Stimulated activated CD4-positive, alpha-beta T cell treated with anti-CD3 and anti-CD28 coated beads, TNF-alpha, amount 100 ng/mL, for 24 hours (primary cell): ENCODE measurements at regions not wholly inside any gene's neighbourhood (a gene's known extent, or its start where the extent isn't known, plus 50 kb on each side); places are given as distances from the start of the nearest gene placed in this dataset.
"Not testable (repeated sequence)": the region's sequence is repeated elsewhere in the genome, so short reads cannot be mapped to it uniquely, and the experiment has no call there.

Source experiments
- DNase-seq, 3 experiments: peaks; one replicate each; pipeline ENCODE4 v3.0.0-alpha.2; 2020; ENCODE audit warnings: low read depth in 3 of 3

DNA sequence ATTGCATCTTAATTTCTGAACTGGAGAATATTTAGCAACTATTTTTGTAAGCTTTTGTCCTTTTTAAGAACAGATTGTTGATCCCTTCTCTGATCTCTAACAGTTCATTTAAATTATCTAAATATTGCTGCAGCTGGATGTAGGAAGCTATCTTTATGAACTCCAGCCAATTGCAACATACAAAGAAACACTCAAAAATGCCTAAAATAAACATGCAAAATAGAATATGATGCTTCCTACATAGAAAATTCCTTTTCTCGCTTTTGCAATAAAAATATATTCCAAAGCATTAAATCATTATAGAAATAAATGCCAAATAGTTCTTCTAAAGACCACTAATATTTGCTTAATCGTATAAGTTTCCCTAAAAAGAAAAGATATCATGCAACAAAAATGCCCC is 218.6 kb downstream of the LURAP1L start:
- DNase-seq: no peak

DNA sequence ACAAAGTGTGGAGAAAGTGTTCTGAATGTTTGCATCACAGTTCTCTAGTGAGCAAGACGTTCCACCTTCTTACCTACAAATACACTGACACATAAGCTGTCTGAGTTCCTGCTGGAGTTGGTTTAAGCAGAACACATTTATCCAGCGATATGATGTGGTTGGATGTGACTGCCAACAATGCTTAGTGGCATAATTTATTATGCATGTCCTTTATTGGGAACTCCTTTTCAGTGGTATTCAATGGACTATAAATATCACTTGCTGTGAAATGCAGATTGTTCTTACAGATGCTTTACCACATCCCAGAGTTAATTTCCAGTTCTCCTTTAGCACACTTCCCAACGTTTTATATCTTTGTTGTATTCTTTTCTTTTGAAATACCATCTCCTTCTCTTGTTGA is 222.2 kb downstream of the LURAP1L start:
- DNase-seq: no peak

DNA sequence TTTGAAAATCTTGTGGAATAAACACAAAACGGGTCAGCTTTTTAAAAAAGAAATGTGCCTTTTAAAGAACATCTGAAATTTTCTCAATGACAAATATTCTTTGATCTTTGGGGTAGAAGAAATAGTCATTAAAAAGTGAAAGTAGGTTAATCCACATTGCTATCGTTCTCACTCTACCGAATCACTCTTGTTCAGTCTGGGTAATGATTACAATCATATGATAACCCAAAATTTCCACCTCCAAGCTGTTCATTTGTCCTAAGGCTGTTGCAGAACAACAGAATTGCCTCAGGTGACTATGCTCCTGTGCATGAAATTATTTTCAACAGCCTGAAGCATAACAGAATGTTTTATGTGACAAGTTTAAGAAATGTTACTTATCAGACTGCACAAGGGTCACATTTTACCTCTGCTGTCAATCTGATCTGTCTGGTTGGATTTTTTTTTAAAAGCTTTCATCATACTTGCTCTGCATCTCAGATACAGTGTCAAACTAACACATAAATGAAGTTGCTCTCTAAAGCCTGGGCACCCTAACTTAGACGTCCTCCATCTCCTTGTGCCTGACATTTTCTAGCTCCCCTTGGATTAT is 227.3 kb downstream of the LURAP1L start:
- no peak for DNase-seq

DNA sequence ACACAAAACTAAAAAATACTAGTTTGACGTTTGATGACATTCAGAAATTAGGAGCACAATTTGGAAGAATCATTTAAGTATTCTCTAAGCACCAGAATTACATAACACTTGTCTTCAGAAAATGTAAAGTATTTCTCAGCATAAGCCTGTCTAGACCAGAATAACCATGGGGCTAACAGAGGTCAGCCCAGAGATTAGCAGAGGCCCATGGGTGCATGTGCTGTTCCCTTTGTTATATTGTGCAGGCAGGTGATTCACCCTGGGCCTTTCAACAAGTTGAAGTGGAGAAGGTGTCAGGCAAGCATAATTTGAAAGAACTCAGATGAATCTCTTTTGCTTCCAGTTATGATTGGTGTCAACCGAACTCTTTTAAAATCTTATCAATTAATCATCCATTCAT is 227.9 kb downstream of the LURAP1L start:
- no peak for DNase-seq

DNA sequence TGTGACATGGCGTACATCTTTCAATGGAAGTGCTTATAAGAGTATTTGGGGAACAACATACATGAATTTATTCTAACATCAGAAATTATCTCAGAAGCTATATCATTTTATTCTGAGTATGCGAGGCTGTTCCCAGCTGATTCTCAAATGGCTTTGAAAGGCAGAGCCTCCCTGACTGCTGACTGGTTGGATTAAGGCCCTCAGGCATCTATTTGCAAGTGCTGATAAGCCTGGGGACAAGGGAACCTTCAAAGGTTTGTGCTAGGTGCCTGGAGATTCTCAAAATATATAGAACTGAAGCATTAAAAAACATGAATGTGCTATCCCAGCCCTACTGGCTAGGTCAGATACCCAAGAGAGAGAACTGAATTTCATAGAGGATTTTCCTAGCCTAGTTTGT is 235.1 kb downstream of the LURAP1L start:
- DNase-seq: no peak

DNA sequence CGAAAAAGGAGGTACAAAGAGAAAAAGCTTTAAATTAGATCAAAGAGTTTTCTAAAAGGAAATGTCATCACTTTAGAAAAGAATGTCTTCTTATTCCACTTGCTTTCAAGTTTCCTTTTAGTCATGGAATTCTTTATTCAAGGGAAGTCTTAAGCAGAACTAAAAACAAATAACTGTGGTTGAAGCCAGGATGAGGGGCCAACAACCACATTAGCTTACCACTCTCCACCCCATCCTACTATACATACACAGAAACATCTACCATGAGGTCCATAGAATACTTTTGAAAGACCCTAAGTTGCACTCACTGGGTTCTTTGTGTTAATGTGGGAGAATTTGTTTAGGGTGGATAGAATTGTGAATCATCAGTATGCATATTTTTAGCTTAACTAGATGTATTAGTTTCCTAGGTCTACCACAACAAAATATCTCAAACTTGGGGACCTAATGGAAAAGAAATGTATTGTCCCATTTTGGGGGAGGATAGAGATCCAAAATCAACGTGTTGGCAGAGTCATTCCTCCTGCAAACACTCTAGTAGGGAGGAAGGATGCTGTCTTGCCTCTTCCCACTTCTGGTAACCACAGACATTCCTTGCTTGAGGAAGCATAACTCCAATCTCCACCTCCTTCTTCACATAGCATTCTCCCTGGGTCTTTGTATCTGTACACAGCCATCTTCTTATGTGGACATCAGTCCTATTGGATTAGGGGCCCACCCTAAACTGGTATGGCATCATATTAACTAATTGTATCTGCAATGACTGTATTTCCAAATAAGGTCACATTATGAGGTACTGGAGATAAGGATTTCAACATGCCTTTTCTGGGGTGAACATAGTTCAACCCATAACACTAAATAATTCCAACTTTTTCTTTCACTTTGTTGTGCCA is 239.4 kb downstream of the LURAP1L start:
- no peak for DNase-seq

DNA sequence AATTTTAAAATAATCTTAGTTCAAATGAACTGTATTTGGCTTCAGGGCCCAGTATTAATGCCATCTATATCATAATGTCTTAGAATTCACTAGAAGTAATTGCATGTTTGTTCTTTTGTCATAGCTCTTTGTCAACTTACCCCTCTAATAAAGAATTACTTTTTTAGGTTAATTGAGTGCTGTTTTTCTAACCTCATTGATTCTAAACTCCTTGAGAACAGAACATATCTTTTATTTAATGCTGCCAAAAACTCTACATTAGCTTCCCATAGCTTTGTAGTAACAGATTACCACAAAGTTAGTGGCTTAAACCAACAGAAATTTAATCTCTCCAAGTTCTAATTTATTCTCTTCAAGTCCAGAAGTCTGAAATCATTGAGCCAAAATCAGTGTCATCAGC is 242.4 kb downstream of the LURAP1L start:
- no peak for DNase-seq

DNA sequence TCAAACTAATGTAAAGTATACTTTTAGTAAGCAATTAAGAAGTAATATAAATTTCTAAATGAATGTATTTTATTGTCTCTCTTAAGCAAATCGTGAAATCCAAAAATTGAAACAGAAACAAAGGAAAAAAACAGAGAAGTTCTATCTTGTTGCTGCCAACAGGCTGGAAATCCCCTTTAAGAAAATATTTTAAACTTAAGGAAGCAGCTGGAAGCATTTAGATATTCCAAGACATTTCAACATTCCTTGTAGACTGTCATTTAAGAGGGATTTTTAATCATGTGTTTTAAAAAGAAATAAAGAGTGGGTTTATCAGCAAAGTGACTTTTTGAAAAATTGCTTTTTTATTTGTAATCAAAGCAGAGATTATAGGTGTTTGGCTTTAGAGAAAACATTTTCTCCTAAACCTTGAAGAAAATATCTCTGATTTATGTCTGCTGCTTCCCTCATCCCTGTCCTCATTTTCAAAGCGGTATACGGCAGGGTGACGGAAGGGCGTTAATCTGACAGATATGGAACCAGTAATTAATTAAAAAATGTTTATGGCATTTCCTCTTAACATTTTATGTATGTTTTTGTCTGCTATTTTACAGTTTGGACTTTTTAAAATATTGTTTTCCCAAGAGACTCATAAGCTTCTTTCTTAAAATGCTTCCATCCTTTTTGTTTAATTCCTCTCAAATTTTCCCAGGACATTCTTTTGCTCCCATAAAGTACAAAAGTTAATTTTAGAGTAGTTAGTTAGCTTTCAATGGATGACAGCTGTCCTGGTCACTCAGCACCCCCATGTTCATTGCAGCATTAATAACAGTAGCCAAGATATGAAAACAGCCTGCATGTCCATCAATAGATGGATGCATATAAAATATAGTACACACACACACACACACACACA is 245.6 kb downstream of the LURAP1L start:
- DNase-seq: no peak

DNA sequence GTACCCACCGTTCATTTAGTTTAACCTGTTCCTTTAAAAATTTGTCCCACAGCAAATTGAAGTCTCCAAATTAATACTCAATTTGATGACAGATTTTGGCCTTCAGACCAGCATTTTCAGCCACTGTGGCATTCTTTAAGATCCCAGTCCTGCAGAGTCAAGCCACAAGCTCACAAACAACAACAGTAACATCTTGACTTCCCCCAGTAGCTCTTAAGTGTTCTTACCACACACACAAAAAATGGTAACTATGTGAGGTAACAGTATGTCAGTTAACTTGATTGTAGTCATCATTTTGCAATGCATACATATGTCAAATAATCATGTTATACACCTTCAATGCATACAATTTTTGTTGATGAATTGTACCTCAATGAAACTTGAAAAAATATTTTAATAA is 247.9 kb downstream of the LURAP1L start:
- no peak for DNase-seq

DNA sequence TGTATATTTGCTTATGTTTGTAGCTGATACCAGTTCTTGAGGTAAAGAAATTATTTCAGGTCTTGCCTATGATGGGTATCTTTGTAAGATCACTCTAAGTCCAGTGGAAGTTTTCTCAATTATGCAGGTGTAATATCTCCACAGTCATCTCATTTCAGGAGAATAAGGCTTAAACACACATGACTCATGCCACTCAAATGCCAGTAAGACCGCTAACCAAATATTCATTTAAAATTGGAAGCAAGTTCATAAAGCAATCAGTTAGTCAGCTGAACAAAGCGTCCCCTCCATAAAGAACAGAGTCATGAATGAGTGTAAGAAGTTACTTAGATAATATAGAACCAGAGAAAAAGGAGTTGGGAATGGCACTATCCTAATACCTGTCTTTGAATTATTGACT is 248.7 kb downstream of the LURAP1L start:
- DNase-seq: no peak

DNA sequence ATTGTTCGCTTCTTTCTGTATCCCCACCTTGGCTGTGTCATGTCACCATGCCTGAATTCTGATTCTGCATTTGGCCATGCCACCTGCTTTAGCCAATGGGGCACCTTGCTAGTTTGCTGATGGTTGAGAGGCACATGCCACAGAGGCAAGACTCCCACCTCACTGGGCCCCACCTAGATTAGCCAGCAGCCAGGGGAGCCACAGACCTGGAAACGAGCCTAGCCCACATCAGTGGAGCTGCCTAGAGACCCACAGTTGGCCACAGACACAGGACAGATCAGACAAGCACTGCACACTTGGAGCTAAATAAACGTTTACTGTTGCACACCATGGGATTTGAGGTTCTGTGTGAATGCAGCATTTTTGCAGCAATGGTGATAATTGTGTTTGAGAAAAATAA is 252.1 kb downstream of the LURAP1L start:
- DNase-seq: no peak

DNA sequence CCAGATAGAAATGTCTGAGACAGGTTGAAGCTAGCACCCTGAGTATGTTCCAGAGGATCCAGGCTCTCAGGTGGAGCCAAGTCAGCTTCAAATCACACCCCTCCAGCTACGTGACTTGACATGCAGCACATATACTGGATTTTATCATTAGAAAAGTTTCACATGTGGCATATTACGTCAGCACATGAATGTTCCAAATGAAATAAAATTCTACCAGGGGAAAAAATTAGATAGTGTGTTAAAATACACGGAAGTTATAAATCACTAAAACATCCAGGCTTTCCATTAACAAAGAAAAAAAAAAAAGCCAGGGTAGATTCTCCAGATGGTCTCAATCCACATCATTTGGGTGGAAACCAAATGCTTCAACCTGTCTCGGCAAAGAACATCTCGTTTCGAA is 251.6 kb downstream of the MPDZ start:
- no peak for DNase-seq

DNA sequence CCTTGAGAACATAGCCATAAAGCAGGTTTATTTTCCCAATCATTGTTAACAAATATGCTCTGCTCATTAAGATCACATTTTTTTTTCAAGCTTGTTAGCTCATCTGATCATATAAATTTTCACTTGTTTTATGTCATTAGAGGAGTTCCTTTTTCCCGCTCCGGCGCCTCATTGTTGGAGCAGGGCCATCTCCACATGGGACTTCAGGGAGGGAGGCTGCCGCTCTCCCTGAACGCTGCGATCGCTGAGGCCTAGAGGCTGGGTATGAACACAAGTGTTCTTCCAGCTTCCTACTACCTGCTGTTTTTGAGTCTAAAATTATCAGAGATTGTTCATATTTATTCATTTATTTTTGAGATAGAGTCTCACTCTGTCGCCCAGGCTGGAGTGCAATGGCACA is 246.9 kb downstream of the MPDZ start:
- no peak for DNase-seq

DNA sequence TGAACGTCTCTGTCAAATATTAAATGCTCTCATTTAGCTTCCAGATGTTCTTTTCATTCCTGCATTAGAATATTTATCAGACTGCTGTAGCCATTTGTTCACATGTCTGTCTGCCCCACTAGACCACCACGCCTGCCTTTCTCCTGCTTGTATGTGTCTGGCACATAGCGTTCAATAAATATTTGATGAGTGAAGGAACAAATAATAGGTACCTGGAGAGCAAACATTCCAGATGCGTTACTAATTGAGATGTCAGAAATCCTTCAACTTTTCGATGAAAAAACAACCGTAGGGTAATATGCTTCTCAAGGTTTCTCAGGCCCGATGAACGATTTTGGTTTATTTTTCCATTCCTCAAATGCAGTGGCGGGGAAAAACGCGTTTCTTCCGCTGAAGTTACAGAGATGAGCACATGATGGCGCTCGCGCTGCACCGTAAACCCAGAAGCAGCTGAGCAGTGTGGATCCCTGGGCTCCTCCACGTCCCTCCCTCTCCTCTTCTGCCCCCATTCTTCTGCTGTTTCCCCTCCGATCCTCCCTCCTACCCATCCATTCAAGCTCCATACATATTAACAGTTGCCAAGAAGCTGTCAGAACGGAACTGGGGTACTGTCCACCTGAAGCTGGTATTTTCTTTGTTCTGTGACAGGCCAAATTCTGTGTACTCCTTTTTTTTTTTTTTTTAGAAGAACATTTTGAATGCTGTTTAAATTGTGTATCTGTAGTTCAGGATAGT is 245.4 kb downstream of the MPDZ start:
- peak in 1 of 3 experiments; percentile 0 for DNase-seq

DNA sequence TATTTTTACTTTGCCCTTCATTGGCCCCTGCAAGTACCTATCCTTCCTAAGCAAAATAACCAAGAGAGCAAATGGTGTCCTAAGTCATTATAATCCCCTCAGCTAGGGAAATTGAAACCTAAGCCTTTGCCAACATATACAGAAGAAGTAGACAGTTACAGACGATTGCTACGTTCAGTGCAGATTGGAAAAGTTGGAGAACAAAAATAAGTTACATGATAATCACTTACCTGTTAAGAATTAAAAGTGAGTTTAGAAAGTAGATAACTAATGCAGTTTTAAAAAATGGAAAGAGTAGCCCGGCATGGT is 244.8 kb downstream of the MPDZ start:
- DNase-seq: no peak

DNA sequence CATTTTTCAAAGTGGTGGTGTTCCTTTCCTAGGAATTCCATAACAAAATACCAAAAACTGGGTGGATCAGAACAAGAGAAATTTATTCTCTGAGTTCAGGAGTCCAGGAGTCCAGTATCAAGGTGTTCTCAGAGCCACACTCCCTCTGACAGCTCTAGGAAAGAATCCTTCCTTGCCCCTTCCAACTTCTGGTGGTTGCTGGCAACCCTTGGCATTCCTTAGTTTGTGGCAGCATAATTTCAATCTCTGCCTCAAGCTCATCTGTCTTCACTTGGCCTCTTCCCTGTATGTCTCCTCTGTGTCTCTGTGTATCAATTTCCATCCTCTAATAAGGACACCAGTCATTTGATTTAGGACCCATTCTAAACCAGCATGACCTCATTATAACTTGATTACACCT is 243.7 kb downstream of the MPDZ start:
- no peak for DNase-seq

DNA sequence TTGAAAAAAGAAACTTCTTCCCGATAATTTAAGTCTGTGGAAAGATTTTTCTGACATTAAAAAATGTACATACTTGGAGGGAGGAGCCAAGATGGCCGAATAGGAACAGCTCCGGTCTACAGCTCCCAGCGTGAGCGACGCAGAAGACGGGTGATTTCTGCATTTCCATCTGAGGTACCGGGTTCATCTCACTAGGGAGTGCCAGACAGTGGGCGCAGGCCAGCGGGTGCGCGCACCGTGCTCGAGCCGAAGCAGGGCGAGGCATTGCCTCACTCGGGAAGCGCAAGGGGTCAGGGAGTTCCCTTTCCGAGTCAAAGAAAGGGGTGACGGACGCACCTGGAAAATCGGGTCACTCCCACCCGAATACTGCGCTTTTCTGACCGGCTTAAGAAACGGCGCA is 241.7 kb downstream of the MPDZ start:
- not testable (repeated sequence) for DNase-seq

DNA sequence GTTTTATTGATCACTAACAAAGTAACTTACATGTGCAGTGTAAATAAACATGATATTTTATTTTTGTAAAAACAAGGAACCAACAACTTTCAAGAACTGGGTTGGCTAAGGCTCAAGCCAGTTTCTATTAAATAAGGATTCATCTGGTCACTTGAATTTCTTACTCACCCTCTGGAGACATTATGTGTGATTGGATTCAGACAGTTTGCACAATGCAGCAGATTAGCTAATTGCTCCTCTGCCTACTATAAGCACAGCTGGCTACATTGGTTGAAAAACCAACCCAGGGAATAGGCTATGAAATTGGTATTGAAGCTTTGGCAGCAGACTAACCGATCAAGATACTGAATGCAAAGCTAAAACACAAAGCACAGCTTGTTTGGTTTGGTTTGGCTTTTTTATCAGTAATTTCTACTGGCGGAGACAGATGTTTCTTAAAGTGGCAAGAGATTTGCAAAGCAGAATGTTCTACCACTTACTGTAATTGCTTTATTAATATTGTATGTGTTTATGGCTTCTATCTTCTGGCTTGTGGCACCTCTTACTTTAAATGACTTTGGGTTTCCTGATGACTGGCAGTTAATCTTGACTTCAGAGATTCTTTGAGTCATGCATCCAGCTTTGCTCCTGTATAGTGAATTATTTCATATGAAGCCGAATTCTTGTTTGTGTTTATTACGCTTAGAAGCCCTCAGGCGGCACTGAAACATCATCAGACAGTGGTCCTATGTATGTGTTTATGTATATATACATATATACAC is 231.5 kb downstream of the MPDZ start:
- DNase-seq: no peak

DNA sequence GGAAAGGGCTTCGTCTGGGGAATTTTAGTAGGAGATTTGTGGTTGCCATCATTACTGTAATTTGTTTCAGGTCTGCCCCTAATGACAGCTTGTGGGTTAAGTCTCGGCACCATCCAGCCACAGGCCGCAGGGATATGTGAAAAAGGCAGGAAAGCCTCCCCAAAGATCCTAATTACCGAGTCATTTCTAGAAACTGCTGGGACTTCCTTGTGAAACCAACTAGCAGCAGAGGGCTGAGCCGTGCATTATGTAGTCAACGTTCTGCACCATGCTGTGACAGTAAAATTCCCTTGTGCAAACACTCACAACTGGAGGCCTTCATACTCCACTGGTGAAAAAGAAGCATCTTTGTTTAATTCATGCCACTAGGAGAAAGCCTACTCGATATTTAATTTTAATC is 230.3 kb downstream of the MPDZ start:
- no peak for DNase-seq

DNA sequence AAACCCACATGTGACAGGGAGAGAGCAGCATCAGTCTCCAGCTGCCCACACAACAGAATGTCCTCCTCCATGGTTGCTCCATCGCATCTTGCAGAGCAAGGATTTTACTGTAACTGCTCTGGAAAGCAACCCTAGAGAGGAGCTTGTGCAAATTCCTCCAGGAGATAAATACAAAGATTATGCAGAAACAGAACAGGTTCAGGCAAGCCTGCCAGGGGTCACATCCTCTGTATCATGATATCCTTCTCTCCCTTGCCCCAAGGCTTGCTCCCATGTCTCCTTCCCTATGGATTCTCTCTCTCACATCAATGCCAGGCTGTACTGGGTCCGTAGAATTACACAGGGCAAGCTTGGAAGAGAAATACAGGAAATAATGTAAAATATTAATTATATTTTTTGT is 226.0 kb downstream of the MPDZ start:
- no peak for DNase-seq

DNA sequence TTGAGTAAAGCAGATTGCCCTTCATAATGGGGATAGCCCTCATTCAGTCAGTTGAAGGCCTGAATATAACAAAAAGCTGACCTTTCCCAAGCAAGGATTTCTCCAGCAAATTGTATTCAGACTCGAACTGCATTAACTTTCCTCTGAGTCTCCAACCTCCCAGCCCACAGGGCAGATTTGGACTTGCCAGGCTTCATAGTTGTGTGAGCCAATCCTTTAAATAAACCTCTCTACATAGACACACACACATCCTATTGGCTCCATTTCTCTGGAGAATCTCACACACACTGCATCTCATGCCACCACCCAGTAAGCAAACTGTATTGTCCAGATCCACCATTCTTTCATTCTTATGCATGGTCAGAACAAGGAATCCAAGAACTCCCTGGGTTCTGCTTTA is 225.1 kb downstream of the MPDZ start:
- no peak for DNase-seq
